HG03521 (cell line): ENCODE measurements at regions not wholly inside any gene's neighbourhood (a gene's known extent, or its start where the extent isn't known, plus 50 kb on each side); places are given as distances from the start of the nearest gene placed in this dataset.

Source experiments
- ATAC-seq: cut with Tn5 transposase; IDR thresholded peaks from one replicate; pipeline ENCODE4 v1.9.1; 2021; ENCODE audit warnings: mild to moderate bottlenecking, moderate library complexity; ENCODE audit not compliant: unreplicated experiment

DNA sequence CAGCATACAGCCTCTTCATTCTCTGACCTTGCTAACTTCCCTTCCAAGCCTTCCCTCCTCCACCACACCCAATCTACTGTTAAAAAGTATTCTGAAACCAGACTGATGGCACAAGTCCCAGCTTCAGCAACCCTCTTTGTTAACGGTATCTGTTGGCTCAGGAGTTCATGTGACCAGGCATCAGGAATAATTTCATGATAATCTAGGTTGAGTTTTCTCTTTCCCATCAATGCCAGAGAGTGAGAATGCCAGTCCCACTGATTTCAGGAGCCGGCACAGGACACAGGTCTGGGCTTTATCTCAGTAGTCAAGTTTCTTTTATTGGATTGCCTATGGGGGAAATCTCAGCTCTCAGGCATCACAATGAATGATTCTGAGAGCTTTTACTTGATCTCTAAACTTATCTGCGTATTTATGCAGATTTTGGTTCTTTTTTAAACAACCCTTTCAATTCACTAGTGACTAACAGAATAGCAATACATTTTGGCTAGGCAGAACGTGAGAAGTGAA lies 231.0 kb upstream of the LYZL1 start:
- no peak for ATAC-seq

- no peak for ATAC-seq
Observed at GRCh38 chr10:29063806-29064644, 224.8 kb upstream of the LYZL1 start.

GRCh38 chr10:29064680-29065079 lies 224.2 kb upstream of the LYZL1 start:
- no peak for ATAC-seq

- ATAC-seq = no peak
Observed at GRCh38 chr10:29067161-29067560, 221.7 kb upstream of the LYZL1 start.

DNA sequence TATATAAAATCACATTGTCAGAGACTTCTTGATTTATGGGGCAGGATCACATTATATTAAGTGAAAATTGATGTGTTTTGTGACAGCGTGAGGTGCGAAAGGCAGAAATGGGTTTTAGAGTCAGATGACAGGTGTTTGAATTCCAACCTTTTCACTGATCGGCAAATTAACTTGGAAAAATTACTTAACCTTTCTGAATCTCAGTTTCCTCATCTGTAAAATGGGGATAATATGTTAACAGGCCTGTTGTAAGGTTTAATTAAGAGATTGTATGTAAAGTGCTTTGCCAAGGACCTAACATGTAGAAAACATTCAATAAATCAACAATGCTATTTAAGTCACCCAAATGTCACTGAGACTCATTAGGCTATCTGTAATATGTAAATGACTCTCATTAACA lies 221.2 kb upstream of the LYZL1 start:
- no peak for ATAC-seq

DNA sequence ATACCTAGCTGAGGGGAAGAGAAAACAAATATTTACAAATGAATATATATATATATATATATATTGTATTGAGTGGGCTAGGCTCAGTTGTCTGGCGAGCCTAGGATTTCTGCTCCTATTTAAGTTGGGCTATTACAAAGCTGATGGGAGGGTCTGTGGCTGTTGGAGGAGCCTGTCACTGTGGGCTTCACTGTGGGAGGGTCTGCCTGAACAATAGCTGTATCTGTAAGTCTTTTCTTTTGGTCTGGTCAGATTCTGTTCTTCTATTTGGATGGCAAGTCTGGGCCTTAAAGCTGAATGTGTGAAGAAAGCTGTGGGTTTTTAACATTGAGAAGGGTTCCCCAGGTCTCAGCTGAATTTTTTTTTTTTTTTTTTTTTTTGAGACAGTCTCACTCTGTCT lies 220.6 kb upstream of the LYZL1 start:
- no peak for ATAC-seq

GRCh38 chr10:29068966-29069365 lies 219.9 kb upstream of the LYZL1 start:
- ATAC-seq = no peak

GRCh38 chr10:29069941-29070340 lies 218.9 kb upstream of the LYZL1 start:
- no peak for ATAC-seq

DNA sequence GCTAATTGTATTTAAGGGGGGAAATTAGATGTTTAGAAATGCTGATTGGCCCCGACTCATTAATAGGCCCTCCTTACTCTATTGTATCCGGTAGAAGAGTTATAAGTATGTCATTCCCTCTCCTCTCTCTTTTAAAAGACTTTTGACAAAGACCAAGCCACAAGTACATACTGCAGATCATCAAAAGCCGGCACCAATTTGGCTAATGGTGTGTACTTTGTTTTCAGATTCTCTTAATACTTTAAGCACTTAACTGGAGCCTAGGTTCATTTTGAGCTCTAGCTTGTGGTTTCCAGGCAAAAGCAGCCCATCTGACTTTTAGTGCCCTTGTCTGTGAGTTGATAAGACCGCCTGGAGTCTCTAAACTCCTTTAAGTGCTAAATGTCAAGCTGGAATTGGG lies 210.0 kb upstream of the LYZL1 start:
- no peak for ATAC-seq

DNA sequence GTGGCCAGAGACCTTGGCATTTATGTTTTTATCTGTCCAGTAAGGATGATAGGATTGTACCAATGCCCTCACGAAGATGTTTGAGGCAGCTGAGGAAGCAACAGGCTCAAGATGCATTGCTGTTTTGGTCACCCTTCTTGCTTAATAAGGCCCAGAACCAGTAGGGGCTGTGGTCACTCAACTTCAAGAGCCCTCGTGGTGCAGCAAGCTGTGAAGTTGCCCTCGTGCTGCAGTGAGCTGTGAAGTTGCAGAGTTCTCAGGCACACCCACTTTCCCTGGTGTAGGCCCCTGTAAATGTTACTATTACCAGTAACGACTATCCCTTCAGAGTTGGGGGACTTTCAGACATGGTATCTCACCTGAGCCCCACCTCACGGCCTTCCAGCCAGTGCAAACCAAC lies 207.6 kb upstream of the LYZL1 start:
- ATAC-seq = no peak

- no peak for ATAC-seq
Observed at GRCh38 chr10:29081951-29082685, 206.8 kb upstream of the LYZL1 start.

DNA sequence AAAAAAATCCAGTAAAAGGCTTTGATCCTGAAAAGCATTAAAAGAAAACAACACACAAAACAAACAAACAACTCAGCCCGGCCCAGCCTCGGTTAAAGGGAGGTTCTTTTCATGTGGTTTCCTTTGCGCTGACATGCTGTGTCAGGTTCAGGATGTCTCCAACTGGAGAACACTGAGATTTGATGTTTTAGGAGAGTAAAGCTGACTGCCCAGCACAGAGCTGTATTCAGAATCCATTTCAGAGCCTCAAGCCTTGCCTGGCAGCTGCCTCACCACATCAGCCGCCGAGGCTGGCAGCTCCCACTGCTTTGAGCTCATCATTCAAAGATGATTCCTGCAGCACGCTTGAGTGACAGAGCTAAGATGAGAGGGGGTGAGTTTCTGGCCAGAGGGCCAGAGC lies 205.8 kb upstream of the LYZL1 start:
- ATAC-seq = no peak

- ATAC-seq = no peak
Observed at GRCh38 chr10:29084681-29085307, 204.1 kb upstream of the LYZL1 start.

- no peak for ATAC-seq
Observed at GRCh38 chr10:29089091-29089490, 199.8 kb upstream of the LYZL1 start.

GRCh38 chr10:29096303-29096824 lies 192.5 kb upstream of the LYZL1 start:
- no peak for ATAC-seq

DNA sequence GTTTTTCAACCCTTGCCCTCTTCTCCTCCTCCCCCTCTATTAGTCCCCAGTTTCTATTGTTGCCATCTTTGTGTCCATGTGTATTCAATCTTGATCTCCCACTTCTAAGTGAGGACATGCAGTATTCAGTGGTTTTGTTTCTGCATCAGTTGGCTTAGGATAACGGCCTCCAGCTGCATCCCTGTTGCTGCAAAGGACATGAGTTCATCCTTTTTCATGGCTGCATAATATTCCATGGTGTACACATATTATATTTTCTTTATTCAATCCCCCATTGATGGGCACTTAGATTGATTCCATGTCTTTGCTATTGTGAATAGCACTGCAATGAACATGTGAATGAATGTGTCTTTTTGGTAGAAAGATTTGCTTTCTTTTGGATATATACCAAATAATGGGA lies 190.4 kb upstream of the LYZL1 start:
- ATAC-seq = no peak

GRCh38 chr10:29099001-29099400 lies 189.9 kb upstream of the LYZL1 start:
- ATAC-seq = no peak

DNA sequence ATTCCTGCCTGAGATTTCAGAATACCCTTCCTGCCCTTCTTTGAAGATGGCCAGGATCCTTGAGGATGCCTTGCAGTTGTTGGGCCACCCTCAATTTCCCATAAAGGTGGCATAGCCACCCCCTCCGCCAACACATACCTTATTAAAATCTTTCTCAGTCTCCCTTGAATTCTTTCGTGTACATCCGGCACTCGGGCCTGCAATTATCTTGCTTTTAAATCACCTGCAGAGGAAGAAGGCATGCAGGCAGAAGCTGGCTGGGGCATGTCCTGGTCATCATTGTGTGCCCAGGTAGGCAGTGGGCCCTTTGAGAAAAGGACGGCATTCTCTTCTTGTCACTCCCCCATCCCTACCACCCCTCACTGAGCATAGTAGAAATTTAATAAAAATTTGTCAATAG lies 189.5 kb upstream of the LYZL1 start:
- no peak for ATAC-seq

GRCh38 chr10:29100505-29100904 lies 188.4 kb upstream of the LYZL1 start:
- ATAC-seq = no peak

GRCh38 chr10:29102233-29102632 lies 186.6 kb upstream of the LYZL1 start:
- ATAC-seq = no peak

DNA sequence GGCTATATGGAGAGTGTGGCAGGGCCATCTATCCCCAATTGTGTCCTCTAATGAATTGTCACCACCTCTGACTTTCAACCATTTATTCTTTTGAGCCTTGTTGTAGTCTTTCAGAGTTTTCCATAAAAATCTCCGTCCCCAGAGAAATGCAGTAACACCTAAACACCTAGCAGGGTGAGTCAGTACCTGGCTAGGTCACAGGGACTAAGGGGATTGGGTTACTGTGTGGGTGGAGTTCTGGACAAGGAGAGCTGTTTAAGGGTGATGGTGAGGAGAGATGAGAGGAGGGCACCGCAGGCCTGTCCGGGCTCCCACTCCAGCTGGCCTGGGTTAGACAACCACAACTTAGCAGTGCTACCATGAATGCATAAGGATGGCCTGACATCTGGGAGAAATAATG lies 186.2 kb upstream of the LYZL1 start:
- no peak for ATAC-seq
